Fibroblast of skin of right biceps (primary cell): ENCODE measurements at regions not wholly inside any gene's neighbourhood (a gene's known extent, or its start where the extent isn't known, plus 50 kb on each side); places are given as distances from the start of the nearest gene placed in this dataset.

Source experiments
- DNase-seq: peaks from one replicate; pipeline ENCODE4 v3.0.0-alpha.2; 2013

GRCh38 chr2:611519-611918, 65.7 kb downstream of the TMEM18 start:
- DNase-seq = no peak

- no peak for DNase-seq
Observed at GRCh38 chr2:610491-610890, 66.7 kb downstream of the TMEM18 start.

GRCh38 chr2:609881-610280, 67.3 kb downstream of the TMEM18 start:
- no peak for DNase-seq

- no peak for DNase-seq
Observed at GRCh38 chr2:609449-609848, 67.8 kb downstream of the TMEM18 start.

- DNase-seq = no peak
Observed at GRCh38 chr2:608711-609110, 68.5 kb downstream of the TMEM18 start.

GRCh38 chr2:608297-608696, 68.9 kb downstream of the TMEM18 start:
- DNase-seq = no peak

- DNase-seq = no peak
Observed at GRCh38 chr2:607709-608108, 69.5 kb downstream of the TMEM18 start.

- DNase-seq = no peak
Observed at GRCh38 chr2:607172-607571, 70.0 kb downstream of the TMEM18 start.

GRCh38 chr2:605674-606608, 71.3 kb downstream of the TMEM18 start:
- DNase-seq = no peak

GRCh38 chr2:604854-605524, 72.2 kb downstream of the TMEM18 start:
- no peak for DNase-seq

- no peak for DNase-seq
Observed at GRCh38 chr2:604385-604784, 72.8 kb downstream of the TMEM18 start.

- DNase-seq = no peak
Observed at GRCh38 chr2:603869-604268, 73.3 kb downstream of the TMEM18 start.

- no peak for DNase-seq
Observed at GRCh38 chr2:603427-603826, 73.8 kb downstream of the TMEM18 start.

- DNase-seq = no peak
Observed at GRCh38 chr2:602571-603359, 74.4 kb downstream of the TMEM18 start.

- DNase-seq = no peak
Observed at GRCh38 chr2:601806-602455, 75.3 kb downstream of the TMEM18 start.

GRCh38 chr2:601387-601698, 75.9 kb downstream of the TMEM18 start:
- no peak for DNase-seq

- DNase-seq = no peak
Observed at GRCh38 chr2:600542-601386, 76.4 kb downstream of the TMEM18 start.

GRCh38 chr2:599601-600000, 77.6 kb downstream of the TMEM18 start:
- DNase-seq = no peak

- no peak for DNase-seq
Observed at GRCh38 chr2:598058-598802, 79.0 kb downstream of the TMEM18 start.

GRCh38 chr2:595831-596592, 81.2 kb downstream of the TMEM18 start:
- no peak for DNase-seq
